ENCODE measurements at regions not wholly inside any gene's neighbourhood (a gene's known extent, or its start where the extent isn't known, plus 50 kb on each side); places are given as distances from the start of the nearest gene placed in this dataset.

- 81% methylated on average over 4 of the region's 4 CpGs for WGBS
- no peaks in the 10 kb centered on the region for H3K36me3 ChIP-seq (ENCODE audit: control insufficient read depth in 4 of 4, insufficient read depth in 3 of 4, low read depth in 1 of 4, low read length in 3 of 4)
- no peak for DNase-seq (ENCODE audit: low spot score)
- no peak overlapping the region for H3K4me3 ChIP-seq (ENCODE audit: low read depth in 1 of 3, low read length in 3 of 3)
- H3K9ac ChIP-seq (ENCODE audit: low read depth in 1 of 2, low read length in 2 of 2), result no peak overlapping the region
- no peak overlapping the region for H3K27ac ChIP-seq (ENCODE audit: low read depth in 1 of 2, low read length in 2 of 2)
- no peaks in the 10 kb centered on the region for H3K4me1 ChIP-seq (ENCODE audit: control insufficient read depth in 4 of 4, insufficient read depth in 4 of 4, low read length in 3 of 4)
- H3K27me3 ChIP-seq (ENCODE audit: control insufficient read depth in 4 of 4, insufficient read depth in 4 of 4, low read length in 3 of 4), result no peaks in the 10 kb centered on the region
- H3K9me3 ChIP-seq (ENCODE audit: control insufficient read depth in 4 of 4, low read length in 3 of 4), result no peaks in the 10 kb centered on the region
- no peak for TF ChIP-seq ATF3 (IDR thresholded peaks at IDR 0.05)
- TF ChIP-seq, protein P1, sequence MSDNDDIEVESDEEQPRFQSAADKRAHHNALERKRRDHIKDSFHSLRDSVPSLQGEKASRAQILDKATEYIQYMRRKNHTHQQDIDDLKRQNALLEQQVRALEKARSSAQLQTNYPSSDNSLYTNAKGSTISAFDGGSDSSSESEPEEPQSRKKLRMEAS (IDR thresholded peaks at IDR 0.05), result no peak
- TF ChIP-seq, protein P2, sequence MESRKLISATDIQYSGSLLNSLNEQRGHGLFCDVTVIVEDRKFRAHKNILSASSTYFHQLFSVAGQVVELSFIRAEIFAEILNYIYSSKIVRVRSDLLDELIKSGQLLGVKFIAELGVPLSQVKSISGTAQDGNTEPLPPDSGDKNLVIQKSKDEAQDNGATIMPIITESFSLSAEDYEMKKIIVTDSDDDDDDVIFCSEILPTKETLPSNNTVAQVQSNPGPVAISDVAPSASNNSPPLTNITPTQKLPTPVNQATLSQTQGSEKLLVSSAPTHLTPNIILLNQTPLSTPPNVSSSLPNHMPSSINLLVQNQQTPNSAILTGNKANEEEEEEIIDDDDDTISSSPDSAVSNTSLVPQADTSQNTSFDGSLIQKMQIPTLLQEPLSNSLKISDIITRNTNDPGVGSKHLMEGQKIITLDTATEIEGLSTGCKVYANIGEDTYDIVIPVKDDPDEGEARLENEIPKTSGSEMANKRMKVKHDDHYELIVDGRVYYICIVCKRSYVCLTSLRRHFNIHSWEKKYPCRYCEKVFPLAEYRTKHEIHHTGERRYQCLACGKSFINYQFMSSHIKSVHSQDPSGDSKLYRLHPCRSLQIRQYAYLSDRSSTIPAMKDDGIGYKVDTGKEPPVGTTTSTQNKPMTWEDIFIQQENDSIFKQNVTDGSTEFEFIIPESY (IDR thresholded peaks at IDR 0.05), result no peak
- no peak for TF ChIP-seq YY1 (IDR thresholded peaks at IDR 0.05)
Measured at GRCh38 chr2:7621018-7621814, 704.0 kb downstream of the RNF144A start.

- Histone ChIP-seq H3K4me3 (ENCODE audit: low read depth in 1 of 3, low read length in 3 of 3) (no peak overlapping the region), H3K4me1 (ENCODE audit: control insufficient read depth in 4 of 4, insufficient read depth in 4 of 4, low read length in 3 of 4) (no peaks in the 10 kb centered on the region), H3K9me3 (ENCODE audit: control insufficient read depth in 4 of 4, low read length in 3 of 4) (no peaks in the 10 kb centered on the region), H3K27me3 (ENCODE audit: control insufficient read depth in 4 of 4, insufficient read depth in 4 of 4, low read length in 3 of 4) (no peaks in the 10 kb centered on the region), H3K27ac (ENCODE audit: low read depth in 1 of 2, low read length in 2 of 2) (no peak overlapping the region), H3K36me3 (ENCODE audit: control insufficient read depth in 4 of 4, insufficient read depth in 3 of 4, low read depth in 1 of 4, low read length in 3 of 4) (no peaks in the 10 kb centered on the region), H3K9ac (ENCODE audit: low read depth in 1 of 2, low read length in 2 of 2) (no peak overlapping the region)
- TF ChIP-seq REST (IDR thresholded peaks at IDR 0.05), result no peak
- no peak for TF ChIP-seq RAD21 (IDR thresholded peaks at IDR 0.05)
- TF ChIP-seq FOXA2 (IDR thresholded peaks at IDR 0.05), result no peak
- no peak for TF ChIP-seq SP1 (IDR thresholded peaks at IDR 0.05)
- TF ChIP-seq NR2F2 (IDR thresholded peaks at IDR 0.05), result no peak
- TF ChIP-seq RXRA (IDR thresholded peaks at IDR 0.05), result no peak
- TF ChIP-seq YY1 (IDR thresholded peaks at IDR 0.05), result no peak
- TF ChIP-seq, protein P2 (IDR thresholded peaks at IDR 0.05), result no peak
- no peak for DNase-seq (ENCODE audit: low spot score)
- WGBS, result 75% methylated on average over 10 of the region's 10 CpGs
Measured at GRCh38 chr2:7625392-7626138, 708.4 kb downstream of the RNF144A start.
